Large intestine (tissue), 3 donors: ENCODE measurements at regions not wholly inside any gene's neighbourhood (a gene's known extent, or its start where the extent isn't known, plus 50 kb on each side); places are given as distances from the start of the nearest gene placed in this dataset.
"Not testable (repeated sequence)": the region's sequence is repeated elsewhere in the genome, so short reads cannot be mapped to it uniquely, and the experiment has no call there.

ENCODE experiments used
- DNase-seq, 2 donors: peaks; one replicate each; pipeline versions ENCODE4 v3.0.0 to v3.0.0-alpha.2; 2013
- H3K27ac ChIP-seq: one replicate; pipeline ENCODE4 v1.5.1; 2013; ENCODE audit warnings: low read length
- H3K27me3 ChIP-seq: 2 replicates; pipeline ENCODE4 v1.6.1; 2013; ENCODE audit warnings: low read length; ENCODE audit not compliant: control insufficient read depth, insufficient read depth
- H3K36me3 ChIP-seq: 2 replicates; pipeline ENCODE4 v1.6.1; 2013; ENCODE audit warnings: low read length; ENCODE audit not compliant: control insufficient read depth, insufficient read depth
- H3K4me1 ChIP-seq: one replicate; pipeline ENCODE4 v1.6.1; 2013; ENCODE audit warnings: low read length; ENCODE audit not compliant: control insufficient read depth, insufficient read depth
- H3K4me3 ChIP-seq: one replicate; pipeline ENCODE4 v1.5.1; 2013; ENCODE audit warnings: low read length
- H3K9me3 ChIP-seq: one replicate; pipeline ENCODE4 v1.6.1; 2013; ENCODE audit warnings: mild to moderate bottlenecking, low read depth, low read length, moderate library complexity; ENCODE audit not compliant: control insufficient read depth
- WGBS: methylation state at CpG from one replicate; pipeline ENCODE4 v1.1.5; 2013; ENCODE audit warnings: low lambda C conversion rate; ENCODE audit not compliant: insufficient coverage; 5-methylcytosine and 5-hydroxymethylcytosine counted together

- no peak for DNase-seq
- H3K27me3 ChIP-seq = no peaks in the 10 kb centered on the region
- peaks cover 3% of the 10 kb centered on the region for H3K9me3 ChIP-seq
- no peaks in the 10 kb centered on the region for H3K4me1 ChIP-seq
- H3K4me3 ChIP-seq = no peak overlapping the region
- 100% methylated on average over 1 of the region's 8 CpGs for WGBS
- H3K36me3 ChIP-seq = no peaks in the 10 kb centered on the region
- H3K27ac ChIP-seq = no peak overlapping the region
Observed at GRCh38 chr3:66838704-66839103, 159.4 kb upstream of the KBTBD8 start.

- no peak overlapping the region for H3K27ac ChIP-seq
- peaks cover 3% of the 10 kb centered on the region for H3K9me3 ChIP-seq
- no peaks in the 10 kb centered on the region for H3K4me1 ChIP-seq
- H3K4me3 ChIP-seq = no peak overlapping the region
- no peaks in the 10 kb centered on the region for H3K27me3 ChIP-seq
- WGBS = no CpG with 5 or more reads among the region's 6 CpGs
- no peak for DNase-seq
- no peaks in the 10 kb centered on the region for H3K36me3 ChIP-seq
Observed at GRCh38 chr3:66839508-66839907, 158.6 kb upstream of the KBTBD8 start.

DNA sequence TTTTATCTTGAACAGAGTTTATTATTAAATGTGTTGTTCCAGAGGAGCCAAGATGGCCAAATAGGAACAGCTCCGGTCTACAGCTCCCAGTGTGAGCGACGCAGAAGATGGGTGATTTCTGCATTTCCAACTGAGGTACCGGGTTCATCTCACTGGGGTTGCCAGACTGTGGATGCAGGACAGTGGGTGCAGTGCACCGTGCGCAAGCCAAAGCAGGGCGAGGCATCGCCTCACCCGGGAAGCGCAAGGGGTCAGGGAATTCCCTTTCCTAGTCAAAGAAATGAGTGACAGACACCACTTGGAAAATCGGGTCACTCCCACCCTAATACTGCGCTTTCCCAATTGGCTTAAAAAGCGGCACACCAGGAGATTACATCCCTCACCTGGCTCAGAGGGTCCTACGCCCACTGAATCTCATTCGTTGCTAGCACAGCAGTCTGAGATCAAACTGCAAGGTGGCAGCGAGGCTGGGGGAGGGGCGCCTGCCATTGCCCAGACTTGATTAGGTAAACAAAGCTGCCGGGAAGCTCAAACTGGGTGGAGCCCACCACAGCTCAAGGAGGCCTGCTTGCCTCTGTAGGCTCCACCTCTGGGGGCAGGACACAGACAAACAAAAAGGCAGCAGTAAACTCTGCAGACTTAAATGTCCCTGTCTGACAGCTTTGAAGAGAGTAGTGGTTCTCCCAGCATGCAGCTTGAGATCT, 155.2 kb upstream of the KBTBD8 start:
- not testable (repeated sequence) for H3K27ac ChIP-seq, H3K27me3 ChIP-seq, H3K4me3 ChIP-seq, H3K36me3 ChIP-seq, H3K9me3 ChIP-seq, DNase-seq, H3K4me1 ChIP-seq
- WGBS = no CpG with 5 or more reads among the region's 18 CpGs

- Histone ChIP-seq H3K4me3 (no peak overlapping the region), H3K27ac (no peak overlapping the region)
- 80% methylated on average over 1 of the region's 5 CpGs for WGBS
Observed at GRCh38 chr3:66851894-66852613, 146.1 kb upstream of the KBTBD8 start.

GRCh38 chr3:66854601-66855151, 143.4 kb upstream of the KBTBD8 start:
- no peaks in the 10 kb centered on the region for H3K4me1 ChIP-seq
- H3K27ac ChIP-seq = no peak overlapping the region
- DNase-seq = no peak
- no peak overlapping the region for H3K4me3 ChIP-seq
- WGBS = 100% methylated on average over 1 of the region's 4 CpGs
- H3K27me3 ChIP-seq = no peaks in the 10 kb centered on the region
- H3K9me3 ChIP-seq = no peaks in the 10 kb centered on the region
- H3K36me3 ChIP-seq = no peaks in the 10 kb centered on the region

More at GRCh38 chr3:66851894-66852613, 146.1 kb upstream of the KBTBD8 start:
- Histone ChIP-seq H3K36me3 (no peaks in the 10 kb centered on the region), H3K27me3 (no peaks in the 10 kb centered on the region), H3K4me1 (no peaks in the 10 kb centered on the region), H3K9me3 (no peaks in the 10 kb centered on the region)
- DNase-seq = no peak

DNA sequence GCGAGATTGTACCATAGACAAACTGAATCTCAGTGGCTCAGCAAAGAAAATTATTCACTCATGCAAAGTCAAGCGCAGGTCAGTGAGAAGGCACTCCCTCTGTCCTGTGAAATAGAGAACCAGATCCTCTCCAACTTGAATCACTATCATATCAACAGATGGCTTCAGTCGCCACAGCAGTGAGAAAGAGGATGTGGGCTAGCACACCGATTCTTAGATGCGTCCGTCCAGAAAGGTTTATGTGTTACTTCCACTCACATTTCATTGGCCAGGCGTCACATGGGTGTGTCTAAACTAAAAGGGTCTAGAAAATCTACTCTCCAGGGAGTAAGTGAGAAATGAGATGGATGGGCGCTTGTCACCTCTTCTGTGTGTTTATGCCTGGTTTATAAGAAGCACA, 141.6 kb upstream of the KBTBD8 start:
- Histone ChIP-seq H3K9me3 (no peaks in the 10 kb centered on the region), H3K36me3 (no peaks in the 10 kb centered on the region), H3K4me1 (no peaks in the 10 kb centered on the region), H3K27ac (no peak overlapping the region), H3K4me3 (no peak overlapping the region), H3K27me3 (no peaks in the 10 kb centered on the region)
- DNase-seq = no peak
- WGBS = 100% methylated on average over 1 of the region's 8 CpGs

- H3K27ac ChIP-seq = no peak overlapping the region
- H3K36me3 ChIP-seq = no peaks in the 10 kb centered on the region
- DNase-seq = no peak
- no peak overlapping the region for H3K4me3 ChIP-seq
- WGBS = no CpG with 5 or more reads among the region's 15 CpGs
- H3K4me1 ChIP-seq = no peaks in the 10 kb centered on the region
- H3K9me3 ChIP-seq = no peaks in the 10 kb centered on the region
- H3K27me3 ChIP-seq = no peaks in the 10 kb centered on the region
Observed at GRCh38 chr3:66858656-66859381, 139.3 kb upstream of the KBTBD8 start.

DNA sequence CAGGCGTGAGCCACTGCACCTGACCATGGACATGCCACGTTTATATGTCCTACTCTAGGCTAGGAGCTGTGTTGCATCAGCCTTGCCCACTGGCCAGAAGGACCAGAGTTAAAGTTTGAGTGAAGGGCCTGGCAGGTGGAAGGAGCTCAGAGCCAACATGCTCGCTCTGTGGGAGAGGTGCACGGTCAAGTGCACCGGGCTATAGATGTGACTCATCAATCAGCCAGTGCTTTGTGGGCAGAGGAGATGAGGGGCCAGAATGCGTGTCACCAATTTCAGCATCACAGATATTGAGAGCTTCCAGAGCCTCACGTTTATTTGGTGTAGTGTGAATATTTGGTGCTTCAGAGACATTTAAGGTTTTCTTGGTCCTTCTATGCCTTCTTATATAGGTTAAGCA, 137.3 kb upstream of the KBTBD8 start:
- Histone ChIP-seq H3K4me3 (no peak overlapping the region), H3K9me3 (no peaks in the 10 kb centered on the region), H3K36me3 (no peaks in the 10 kb centered on the region), H3K27me3 (no peaks in the 10 kb centered on the region), H3K4me1 (no peaks in the 10 kb centered on the region), H3K27ac (no peak overlapping the region)
- no CpG with 5 or more reads among the region's 7 CpGs for WGBS
- DNase-seq = no peak

DNA sequence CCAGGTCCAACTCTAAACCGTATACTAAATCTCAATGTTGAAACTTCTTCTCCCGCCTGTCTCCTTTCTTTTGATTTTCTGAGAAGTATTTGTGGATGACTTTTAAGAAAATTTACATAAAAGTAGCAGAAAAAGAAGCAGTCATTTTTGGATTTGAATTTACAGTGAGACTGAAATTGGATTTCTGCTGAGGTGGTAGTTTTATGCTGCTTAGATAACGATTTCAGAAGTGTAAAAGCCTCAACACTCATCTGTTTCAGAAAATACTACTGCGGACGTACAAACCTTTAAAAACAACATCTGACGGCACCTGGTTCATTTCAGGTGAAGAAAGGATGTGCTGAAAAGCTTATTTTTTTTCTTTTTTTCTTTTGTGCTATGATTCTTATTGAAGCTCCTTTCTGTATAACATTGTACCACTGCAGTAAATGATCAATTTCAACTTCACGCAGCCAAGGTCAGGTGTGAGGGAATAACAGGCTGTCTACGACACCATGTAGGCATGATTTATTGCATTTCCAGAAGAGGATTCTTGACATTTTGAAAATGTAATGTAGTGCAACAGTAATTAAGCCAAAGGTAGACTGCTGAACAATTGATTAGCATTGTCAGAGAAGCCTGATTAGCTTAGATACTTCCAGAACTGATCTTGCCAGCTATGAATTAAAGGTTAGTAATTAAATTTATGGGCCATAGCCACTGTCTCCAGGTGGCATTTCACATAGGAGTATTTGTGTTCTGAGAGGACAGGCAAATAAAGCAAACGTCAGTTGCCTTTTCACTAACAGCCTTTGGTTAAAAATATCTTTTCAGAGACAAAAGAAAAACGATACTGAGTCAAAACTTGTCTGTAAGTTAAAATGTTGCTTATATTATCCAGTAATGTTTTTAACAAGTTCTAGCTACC, 134.6 kb upstream of the KBTBD8 start:
- Histone ChIP-seq H3K4me1 (no peaks in the 10 kb centered on the region), H3K9me3 (no peaks in the 10 kb centered on the region), H3K36me3 (no peaks in the 10 kb centered on the region), H3K4me3 (no peak overlapping the region), H3K27me3 (no peaks in the 10 kb centered on the region), H3K27ac (no peak overlapping the region)
- no peak for DNase-seq
- 72% methylated on average over 7 of the region's 10 CpGs for WGBS

DNA sequence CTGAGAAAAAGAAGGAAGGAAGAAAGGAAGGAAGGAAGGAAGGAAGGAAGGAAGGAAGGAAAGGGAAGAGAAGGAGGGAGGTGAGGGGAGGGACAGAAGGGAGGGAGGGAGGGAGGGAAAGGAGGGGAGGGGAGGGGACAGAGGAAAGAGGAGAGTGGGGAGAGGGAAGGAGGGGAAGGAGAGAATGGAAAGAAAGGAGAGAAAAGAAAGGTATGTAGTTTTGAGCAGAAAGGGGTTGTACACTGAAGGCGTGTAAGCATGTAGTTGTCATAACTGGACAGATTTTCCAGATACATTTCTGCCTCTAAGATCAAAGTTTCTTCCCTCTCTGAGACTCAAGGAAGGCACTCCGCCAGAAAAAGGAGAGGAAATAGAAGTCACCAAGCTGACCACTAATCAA, 113.4 kb upstream of the KBTBD8 start:
- H3K4me1 ChIP-seq = no peaks in the 10 kb centered on the region
- no CpG with 5 or more reads among the region's 2 CpGs for WGBS
- no peaks in the 10 kb centered on the region for H3K9me3 ChIP-seq
- no peaks in the 10 kb centered on the region for H3K36me3 ChIP-seq
- no peak overlapping the region for H3K4me3 ChIP-seq
- DNase-seq = no peak
- H3K27me3 ChIP-seq = no peaks in the 10 kb centered on the region
- H3K27ac ChIP-seq = no peak overlapping the region
